ENCODE measurements at regions not wholly inside any gene's neighbourhood (a gene's known extent, or its start where the extent isn't known, plus 50 kb on each side); places are given as distances from the start of the nearest gene placed in this dataset.

DNA sequence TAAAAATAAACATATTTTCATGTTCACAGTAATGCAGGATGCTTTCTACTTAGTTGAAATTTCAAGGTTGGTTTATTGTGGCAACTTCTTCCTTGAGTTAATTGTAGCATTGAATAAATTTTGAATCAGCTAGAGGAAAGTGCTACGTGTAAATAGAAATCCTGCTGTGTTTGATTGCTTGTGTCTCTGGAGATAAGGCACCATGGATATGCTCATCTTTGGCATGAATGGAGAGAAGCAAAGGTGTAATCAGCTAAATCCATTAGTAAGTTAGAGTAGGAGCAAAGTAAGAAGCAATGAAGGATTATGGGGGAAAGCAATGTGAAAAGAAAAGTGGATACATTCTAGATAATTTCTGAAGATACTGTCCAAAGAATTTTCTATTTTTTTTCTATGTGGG is 331.1 kb downstream of the PTPRC start:
- no peak overlapping the region for H3K4me3 ChIP-seq (ENCODE audit: low read depth, low read length)
- TF ChIP-seq, protein P1, sequence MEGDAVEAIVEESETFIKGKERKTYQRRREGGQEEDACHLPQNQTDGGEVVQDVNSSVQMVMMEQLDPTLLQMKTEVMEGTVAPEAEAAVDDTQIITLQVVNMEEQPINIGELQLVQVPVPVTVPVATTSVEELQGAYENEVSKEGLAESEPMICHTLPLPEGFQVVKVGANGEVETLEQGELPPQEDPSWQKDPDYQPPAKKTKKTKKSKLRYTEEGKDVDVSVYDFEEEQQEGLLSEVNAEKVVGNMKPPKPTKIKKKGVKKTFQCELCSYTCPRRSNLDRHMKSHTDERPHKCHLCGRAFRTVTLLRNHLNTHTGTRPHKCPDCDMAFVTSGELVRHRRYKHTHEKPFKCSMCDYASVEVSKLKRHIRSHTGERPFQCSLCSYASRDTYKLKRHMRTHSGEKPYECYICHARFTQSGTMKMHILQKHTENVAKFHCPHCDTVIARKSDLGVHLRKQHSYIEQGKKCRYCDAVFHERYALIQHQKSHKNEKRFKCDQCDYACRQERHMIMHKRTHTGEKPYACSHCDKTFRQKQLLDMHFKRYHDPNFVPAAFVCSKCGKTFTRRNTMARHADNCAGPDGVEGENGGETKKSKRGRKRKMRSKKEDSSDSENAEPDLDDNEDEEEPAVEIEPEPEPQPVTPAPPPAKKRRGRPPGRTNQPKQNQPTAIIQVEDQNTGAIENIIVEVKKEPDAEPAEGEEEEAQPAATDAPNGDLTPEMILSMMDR (conservative IDR thresholded peaks at IDR 0.05; ENCODE audit: low read depth, low read length) = no peak
- DNase-seq (ENCODE audit: low read depth) = no peak

DNA sequence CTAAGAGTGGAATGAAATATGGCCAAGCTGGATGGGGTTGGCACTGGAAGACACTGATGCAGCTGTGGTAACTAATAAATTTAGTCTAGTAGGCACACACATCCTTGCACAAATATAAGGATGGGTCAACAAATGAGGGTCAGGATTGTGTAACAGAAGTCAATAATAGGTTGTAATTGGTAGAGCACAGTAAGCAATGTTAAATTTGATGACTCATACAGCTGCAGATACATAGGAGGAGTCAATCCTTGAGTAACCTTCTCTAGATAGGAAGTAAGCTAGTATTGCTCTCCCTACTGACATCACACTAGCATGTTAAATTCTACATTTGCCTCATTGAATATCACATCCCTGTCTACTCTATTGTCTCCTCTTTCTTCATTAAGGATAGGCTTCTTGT is 332.1 kb downstream of the PTPRC start:
- DNase-seq (ENCODE audit: low read depth) = peak; percentile 19
- no peak overlapping the region for H3K4me3 ChIP-seq (ENCODE audit: low read depth, low read length)
- TF ChIP-seq, protein P1 (conservative IDR thresholded peaks at IDR 0.05; ENCODE audit: low read depth, low read length) = no peak

DNA sequence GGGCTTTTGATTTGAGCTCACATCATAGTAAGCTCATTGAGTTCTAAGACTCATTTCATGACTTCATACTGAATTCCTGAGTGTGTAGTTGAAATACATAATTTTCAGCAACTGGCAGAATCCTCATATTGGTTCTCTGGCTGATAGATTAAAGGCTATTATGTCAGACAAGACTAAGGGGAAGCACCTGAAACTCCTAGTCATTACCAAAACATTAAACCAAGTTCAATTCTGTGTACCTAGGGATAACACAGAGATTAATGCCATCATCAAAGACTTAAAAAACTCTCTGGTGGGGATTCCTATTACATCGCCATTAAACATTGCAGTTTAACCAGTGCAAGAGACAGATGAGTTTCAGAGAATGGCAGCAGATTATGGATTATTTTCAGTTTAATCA is 339.1 kb downstream of the PTPRC start:
- TF ChIP-seq, protein P1 (conservative IDR thresholded peaks at IDR 0.05; ENCODE audit: low read depth, low read length) = no peak
- DNase-seq (ENCODE audit: low read depth) = no peak
- no peak overlapping the region for H3K4me3 ChIP-seq (ENCODE audit: low read depth, low read length)

DNA sequence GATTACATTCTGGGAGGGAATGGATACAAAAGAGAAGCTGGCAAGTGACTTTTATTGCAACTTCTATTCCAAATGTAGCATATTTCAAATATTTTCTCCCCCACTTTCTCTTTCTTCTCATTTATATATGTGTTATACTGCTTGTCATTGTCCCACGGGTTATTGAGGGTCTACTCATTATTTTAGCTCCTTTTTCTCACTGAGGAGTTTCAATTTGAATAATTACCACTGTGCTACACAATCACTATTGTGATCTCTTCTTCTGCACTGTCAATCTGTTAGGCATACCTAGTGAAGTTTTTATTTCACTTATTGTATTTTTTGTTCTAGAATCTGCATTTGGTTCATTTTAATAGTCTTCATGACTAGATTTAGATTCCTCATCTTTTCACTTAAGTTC is 339.7 kb downstream of the PTPRC start:
- DNase-seq (ENCODE audit: low read depth) = no peak
- no peak overlapping the region for H3K4me3 ChIP-seq (ENCODE audit: low read depth, low read length)
- TF ChIP-seq, protein P1 (conservative IDR thresholded peaks at IDR 0.05; ENCODE audit: low read depth, low read length) = no peak

DNA sequence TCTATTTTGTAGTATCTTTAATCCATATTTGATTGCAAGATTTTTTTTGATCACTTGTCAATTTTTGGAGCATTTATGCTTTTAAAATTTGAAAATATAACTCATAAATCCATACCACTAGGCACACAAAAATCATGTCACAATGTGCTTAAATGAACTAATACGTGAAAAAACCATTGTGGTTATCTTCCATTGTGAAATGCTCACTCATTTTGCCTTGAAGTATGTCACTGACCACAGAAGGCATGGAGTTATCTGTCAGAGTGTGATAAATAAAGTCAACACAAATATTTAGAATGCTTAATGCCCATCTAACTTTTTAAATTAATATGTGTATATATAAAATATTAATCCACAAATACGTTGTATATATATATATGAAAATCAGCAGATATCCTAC is 347.2 kb downstream of the PTPRC start:
- H3K4me3 ChIP-seq (ENCODE audit: low read depth, low read length) = no peak overlapping the region
- DNase-seq (ENCODE audit: low read depth) = no peak
- TF ChIP-seq, protein P1 (conservative IDR thresholded peaks at IDR 0.05; ENCODE audit: low read depth, low read length) = no peak

DNA sequence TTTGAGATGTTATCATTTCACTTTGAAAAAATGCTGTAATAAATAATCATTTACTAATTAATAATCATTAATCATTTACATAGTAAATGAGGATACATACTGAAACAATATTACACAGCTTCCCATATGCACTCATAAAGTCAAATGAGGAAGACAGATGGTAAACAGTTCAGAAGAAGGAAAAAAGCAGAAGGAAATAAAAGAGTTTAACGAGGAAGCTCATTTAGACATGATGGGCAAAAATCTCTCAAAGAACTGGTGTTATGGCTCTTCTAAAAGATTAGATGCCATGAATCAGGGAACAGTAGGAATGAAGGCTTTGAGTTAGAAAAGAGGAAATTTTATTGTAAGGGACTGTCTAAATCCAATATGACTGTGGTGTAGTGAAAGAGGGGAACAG is 347.6 kb downstream of the PTPRC start:
- no peak overlapping the region for H3K4me3 ChIP-seq (ENCODE audit: low read depth, low read length)
- DNase-seq (ENCODE audit: low read depth) = no peak
- TF ChIP-seq, protein P1 (conservative IDR thresholded peaks at IDR 0.05; ENCODE audit: low read depth, low read length) = no peak

DNA sequence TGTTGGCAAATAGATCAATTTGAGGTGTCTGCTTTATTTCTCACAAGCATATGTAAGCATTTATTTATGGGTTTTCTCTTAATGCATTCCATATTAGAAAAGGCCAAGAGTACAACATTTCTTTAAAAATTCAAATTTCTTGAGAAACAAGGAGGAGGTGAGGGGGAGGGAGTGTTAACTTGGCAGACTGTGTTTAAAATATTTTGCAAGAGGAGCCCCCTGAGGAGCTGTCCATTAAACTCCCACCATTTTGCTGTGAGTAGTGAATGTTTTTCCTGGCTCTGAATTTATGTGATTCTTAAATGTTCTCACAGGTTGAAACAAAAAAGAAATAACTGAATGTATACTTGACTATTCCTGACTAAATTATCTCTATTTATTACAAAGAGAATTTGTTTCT is 363.8 kb downstream of the PTPRC start:
- no peak for DNase-seq (ENCODE audit: low read depth)
- no peak overlapping the region for H3K4me3 ChIP-seq (ENCODE audit: low read depth, low read length)
- TF ChIP-seq, protein P1 (conservative IDR thresholded peaks at IDR 0.05; ENCODE audit: low read depth, low read length) = no peak

Measured in epithelial cell of proximal tubule (primary cell).